ENCODE measurements at regions not wholly inside any gene's neighbourhood (a gene's known extent, or its start where the extent isn't known, plus 50 kb on each side); places are given as distances from the start of the nearest gene placed in this dataset.

DNA sequence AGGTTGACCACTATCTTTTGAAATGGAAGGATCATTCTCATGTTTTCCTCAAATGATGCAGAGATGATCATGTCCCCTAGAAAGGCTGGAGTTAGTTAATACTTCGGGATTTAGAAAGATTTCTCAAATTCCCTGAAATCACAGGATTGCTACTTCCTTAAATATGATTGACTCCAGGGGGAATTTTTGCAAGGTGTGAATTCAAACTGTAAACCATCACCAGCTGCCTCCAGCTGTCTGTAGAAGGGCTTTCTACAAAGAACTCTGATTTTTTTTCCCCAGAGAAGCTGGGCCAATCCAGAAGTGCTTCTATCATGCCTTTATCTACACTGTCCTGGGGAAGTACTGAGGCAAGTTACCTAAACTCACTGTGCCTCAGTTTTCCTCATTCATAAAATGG is 114.5 kb downstream of the EDN1 start:
- no peaks in the 10 kb centered on the region for H3K27me3 ChIP-seq (replicated peaks; ENCODE audit: control insufficient read depth, insufficient read depth, low read length)
- DNase-seq (ENCODE audit: low read depth), result no peak
- no peaks in the 10 kb centered on the region for H3K9me3 ChIP-seq (ENCODE audit: control insufficient read depth, low read length)
- peaks cover 34% of the 10 kb centered on the region for H3K4me1 ChIP-seq (ENCODE audit: control insufficient read depth, insufficient read depth, low read length)
- H3K36me3 ChIP-seq (ENCODE audit: control insufficient read depth, insufficient read depth, low read length, severe bottlenecking), result no peaks in the 10 kb centered on the region
- H3K4me3 ChIP-seq (ENCODE audit: low read length), result no peak overlapping the region
- peak overlapping the region; percentile 65 for H3K9ac ChIP-seq (ENCODE audit: low read length)

DNA sequence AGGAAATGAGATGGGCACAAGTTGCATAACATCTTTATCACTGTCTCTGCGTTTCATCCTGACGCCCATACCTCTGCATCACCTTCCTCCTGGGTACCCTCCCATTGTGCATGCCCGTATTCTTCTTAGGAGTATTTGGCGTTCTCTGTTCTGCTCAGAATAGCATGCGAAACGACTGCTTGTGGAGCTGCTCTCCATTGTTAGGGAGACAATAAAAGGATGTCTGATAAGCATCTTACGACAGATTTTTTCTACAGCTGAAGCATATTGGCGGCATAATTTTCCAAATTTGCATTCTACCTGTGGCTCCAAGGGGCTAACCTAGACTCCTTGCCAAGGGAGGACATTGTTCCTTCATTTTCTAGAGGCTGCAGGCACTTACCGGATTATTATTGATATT is 118.6 kb downstream of the EDN1 start:
- DNase-seq (ENCODE audit: low read depth), result no peak
- Histone ChIP-seq H3K27me3 (replicated peaks; ENCODE audit: control insufficient read depth, insufficient read depth, low read length) (no peaks in the 10 kb centered on the region), H3K4me1 (ENCODE audit: control insufficient read depth, insufficient read depth, low read length) (peaks cover 11% of the 10 kb centered on the region), H3K4me3 (ENCODE audit: low read length) (no peak overlapping the region), H3K9me3 (ENCODE audit: control insufficient read depth, low read length) (no peaks in the 10 kb centered on the region), H3K36me3 (ENCODE audit: control insufficient read depth, insufficient read depth, low read length, severe bottlenecking) (no peaks in the 10 kb centered on the region), H3K9ac (ENCODE audit: low read length) (no peak overlapping the region)

DNA sequence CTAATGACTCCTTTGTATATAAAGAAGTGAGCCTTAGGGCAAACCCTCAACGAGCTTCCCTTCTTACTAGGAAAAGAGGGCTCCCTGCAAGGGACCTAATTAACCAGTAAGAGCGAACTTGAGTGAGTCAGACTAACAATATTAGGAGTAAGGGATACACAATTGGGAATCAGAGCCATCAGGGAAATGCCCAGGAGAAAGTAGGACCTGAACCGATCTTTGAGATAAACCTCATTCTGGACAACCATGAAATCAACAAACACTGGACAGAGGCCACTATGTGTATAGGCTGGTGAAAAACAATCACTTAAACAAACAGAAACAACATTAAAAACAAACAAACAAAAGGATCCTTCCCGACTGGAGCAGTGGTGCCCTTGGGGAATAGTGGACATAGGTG is 120.8 kb downstream of the EDN1 start:
- Histone ChIP-seq H3K9me3 (ENCODE audit: control insufficient read depth, low read length) (no peaks in the 10 kb centered on the region), H3K9ac (ENCODE audit: low read length) (no peak overlapping the region), H3K36me3 (ENCODE audit: control insufficient read depth, insufficient read depth, low read length, severe bottlenecking) (no peaks in the 10 kb centered on the region), H3K27me3 (replicated peaks; ENCODE audit: control insufficient read depth, insufficient read depth, low read length) (no peaks in the 10 kb centered on the region), H3K4me1 (ENCODE audit: control insufficient read depth, insufficient read depth, low read length) (peaks cover 3% of the 10 kb centered on the region), H3K4me3 (ENCODE audit: low read length) (no peak overlapping the region)
- DNase-seq (ENCODE audit: low read depth), result no peak

GRCh38 chr6:12414096-12414675 is 124.0 kb downstream of the EDN1 start:
- no peaks in the 10 kb centered on the region for H3K36me3 ChIP-seq (ENCODE audit: control insufficient read depth, insufficient read depth, low read length, severe bottlenecking)
- H3K9ac ChIP-seq (ENCODE audit: low read length), result no peak overlapping the region
- no peak for DNase-seq (ENCODE audit: low read depth)
- no peak overlapping the region for H3K4me3 ChIP-seq (ENCODE audit: low read length)
- peaks cover 3% of the 10 kb centered on the region for H3K4me1 ChIP-seq (ENCODE audit: control insufficient read depth, insufficient read depth, low read length)
- H3K27me3 ChIP-seq (replicated peaks; ENCODE audit: control insufficient read depth, insufficient read depth, low read length), result no peaks in the 10 kb centered on the region
- peaks cover 6% of the 10 kb centered on the region for H3K9me3 ChIP-seq (ENCODE audit: control insufficient read depth, low read length)

DNA sequence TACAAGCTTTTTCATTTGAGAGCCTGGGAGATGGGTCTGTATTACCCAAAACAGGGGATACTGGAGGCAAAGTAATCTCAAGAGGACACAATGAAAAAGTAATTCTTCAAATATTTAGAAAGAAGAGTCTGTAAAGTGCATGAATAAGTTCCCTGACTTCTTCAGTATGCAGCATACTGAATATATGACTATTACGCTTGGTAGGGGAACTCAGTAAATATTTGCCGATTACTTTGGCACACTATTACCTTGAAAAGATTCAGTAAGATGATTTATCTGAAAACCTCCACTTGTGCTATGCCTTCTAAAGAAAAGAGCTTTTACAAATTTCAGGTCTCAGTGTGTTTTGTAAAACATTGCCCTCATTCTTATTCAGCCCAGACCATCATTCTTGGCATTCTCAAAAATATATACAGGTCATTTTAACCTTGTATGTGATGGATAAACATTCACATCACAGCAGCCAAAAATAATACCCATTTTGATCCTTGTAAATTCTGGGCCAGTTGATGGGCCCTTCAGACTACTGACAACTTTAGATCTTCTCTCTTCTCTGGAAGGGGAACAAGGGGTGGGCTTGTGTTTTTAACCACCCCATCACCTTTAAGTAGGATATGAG is 125.9 kb downstream of the EDN1 start:
- peaks cover 3% of the 10 kb centered on the region for H3K4me1 ChIP-seq (ENCODE audit: control insufficient read depth, insufficient read depth, low read length)
- H3K4me3 ChIP-seq (ENCODE audit: low read length), result no peak overlapping the region
- peaks cover 6% of the 10 kb centered on the region for H3K9me3 ChIP-seq (ENCODE audit: control insufficient read depth, low read length)

GRCh38 chr6:12417191-12417590 is 127.0 kb downstream of the EDN1 start:
- Histone ChIP-seq H3K9ac (ENCODE audit: low read length) (no peak overlapping the region), H3K27me3 (replicated peaks; ENCODE audit: control insufficient read depth, insufficient read depth, low read length) (no peaks in the 10 kb centered on the region), H3K4me1 (ENCODE audit: control insufficient read depth, insufficient read depth, low read length) (peaks cover 3% of the 10 kb centered on the region), H3K4me3 (ENCODE audit: low read length) (no peak overlapping the region), H3K9me3 (ENCODE audit: control insufficient read depth, low read length) (peaks cover 6% of the 10 kb centered on the region), H3K36me3 (ENCODE audit: control insufficient read depth, insufficient read depth, low read length, severe bottlenecking) (no peaks in the 10 kb centered on the region)
- DNase-seq (ENCODE audit: low read depth), result no peak

More for the DNA sequence above, 125.9 kb downstream of the EDN1 start:
- DNase-seq (ENCODE audit: low read depth), result peak; percentile 21
- Histone ChIP-seq H3K9ac (ENCODE audit: low read length) (no peak overlapping the region), H3K27me3 (replicated peaks; ENCODE audit: control insufficient read depth, insufficient read depth, low read length) (no peaks in the 10 kb centered on the region), H3K36me3 (ENCODE audit: control insufficient read depth, insufficient read depth, low read length, severe bottlenecking) (no peaks in the 10 kb centered on the region)

DNA sequence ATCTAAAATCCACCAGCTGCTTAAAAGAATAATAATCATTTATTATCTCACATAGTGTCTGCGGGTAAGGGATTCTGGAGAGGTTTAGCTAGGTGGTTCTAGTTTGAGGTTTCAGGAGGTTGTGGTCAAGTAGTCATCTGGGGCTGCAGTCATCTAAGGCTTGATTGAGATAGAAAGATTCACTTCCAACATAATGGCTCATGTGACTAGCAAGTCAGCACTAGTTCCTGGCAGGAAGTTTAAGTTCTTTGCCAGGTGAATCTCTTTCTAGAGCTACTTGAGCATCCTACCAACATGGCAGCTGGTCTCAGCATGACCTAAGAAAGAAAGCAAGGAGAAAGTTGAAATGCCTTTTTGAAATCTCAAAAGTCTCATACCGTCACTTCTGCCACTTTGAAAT is 128.8 kb downstream of the EDN1 start:
- no peaks in the 10 kb centered on the region for H3K27me3 ChIP-seq (replicated peaks; ENCODE audit: control insufficient read depth, insufficient read depth, low read length)
- H3K4me3 ChIP-seq (ENCODE audit: low read length), result no peak overlapping the region
- H3K9ac ChIP-seq (ENCODE audit: low read length), result no peak overlapping the region
- no peak for DNase-seq (ENCODE audit: low read depth)
- no peaks in the 10 kb centered on the region for H3K36me3 ChIP-seq (ENCODE audit: control insufficient read depth, insufficient read depth, low read length, severe bottlenecking)
- H3K4me1 ChIP-seq (ENCODE audit: control insufficient read depth, insufficient read depth, low read length), result peaks cover 3% of the 10 kb centered on the region
- H3K9me3 ChIP-seq (ENCODE audit: control insufficient read depth, low read length), result peaks cover 6% of the 10 kb centered on the region

DNA sequence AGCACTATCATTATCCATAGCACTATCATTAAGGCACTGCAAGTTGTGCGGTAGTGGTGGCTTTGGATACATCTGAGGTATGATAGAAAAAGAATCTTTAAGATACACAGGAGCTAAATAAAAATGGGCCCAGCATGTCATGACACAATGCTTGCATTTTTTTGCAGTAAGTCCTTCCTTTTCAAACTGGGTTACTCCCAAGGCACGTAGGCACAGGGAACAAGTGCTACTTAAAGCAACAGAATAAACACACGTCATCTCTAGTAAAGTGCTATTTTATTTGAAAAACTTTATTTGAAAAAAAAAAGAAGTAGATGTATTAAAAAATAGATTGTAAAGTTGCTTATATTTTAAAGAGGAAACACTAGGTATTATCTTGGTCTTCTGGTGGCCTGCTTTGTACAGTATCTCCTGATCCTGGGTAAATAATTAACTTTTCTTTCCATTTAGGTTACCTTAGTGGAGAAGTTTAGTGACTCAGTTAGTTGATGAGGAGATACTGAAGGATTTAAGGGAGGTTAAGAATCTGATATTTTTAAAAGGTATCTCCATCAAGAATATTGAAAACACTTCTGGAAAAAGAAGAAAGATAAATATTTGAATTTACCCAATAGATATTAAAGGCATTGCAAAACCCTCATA is 129.6 kb downstream of the EDN1 start:
- Histone ChIP-seq H3K9me3 (ENCODE audit: control insufficient read depth, low read length) (peaks cover 6% of the 10 kb centered on the region), H3K36me3 (ENCODE audit: control insufficient read depth, insufficient read depth, low read length, severe bottlenecking) (no peaks in the 10 kb centered on the region), H3K27me3 (replicated peaks; ENCODE audit: control insufficient read depth, insufficient read depth, low read length) (no peaks in the 10 kb centered on the region), H3K4me1 (ENCODE audit: control insufficient read depth, insufficient read depth, low read length) (no peaks in the 10 kb centered on the region), H3K4me3 (ENCODE audit: low read length) (no peak overlapping the region), H3K9ac (ENCODE audit: low read length) (no peak overlapping the region)
- DNase-seq (ENCODE audit: low read depth), result no peak

DNA sequence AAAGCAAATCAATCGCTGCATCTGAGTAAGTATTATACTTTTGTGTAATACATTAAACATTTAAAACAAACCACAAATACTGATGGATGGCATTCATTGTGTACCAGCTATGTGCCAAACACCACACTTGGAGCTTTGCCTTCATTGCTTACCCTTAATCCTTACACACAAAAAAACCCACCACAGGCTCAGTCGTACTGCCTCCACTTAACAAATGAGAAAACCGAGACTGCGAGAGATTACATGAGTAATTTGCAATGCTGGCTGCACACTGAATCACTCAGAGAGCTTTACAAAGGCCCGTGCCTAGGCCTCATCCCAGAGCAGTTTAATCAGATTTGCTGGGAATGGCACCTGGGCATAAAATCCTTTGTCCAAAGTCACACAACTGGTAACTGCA is 130.5 kb downstream of the EDN1 start:
- Histone ChIP-seq H3K9me3 (ENCODE audit: control insufficient read depth, low read length) (peaks cover 6% of the 10 kb centered on the region), H3K27me3 (replicated peaks; ENCODE audit: control insufficient read depth, insufficient read depth, low read length) (no peaks in the 10 kb centered on the region), H3K36me3 (ENCODE audit: control insufficient read depth, insufficient read depth, low read length, severe bottlenecking) (no peaks in the 10 kb centered on the region), H3K4me3 (ENCODE audit: low read length) (no peak overlapping the region), H3K9ac (ENCODE audit: low read length) (no peak overlapping the region), H3K4me1 (ENCODE audit: control insufficient read depth, insufficient read depth, low read length) (no peaks in the 10 kb centered on the region)
- DNase-seq (ENCODE audit: low read depth), result peak; percentile 61

- Histone ChIP-seq H3K27me3 (replicated peaks; ENCODE audit: control insufficient read depth, insufficient read depth, low read length) (no peaks in the 10 kb centered on the region), H3K9ac (ENCODE audit: low read length) (no peak overlapping the region), H3K4me3 (ENCODE audit: low read length) (no peak overlapping the region), H3K4me1 (ENCODE audit: control insufficient read depth, insufficient read depth, low read length) (no peaks in the 10 kb centered on the region), H3K9me3 (ENCODE audit: control insufficient read depth, low read length) (peaks cover 6% of the 10 kb centered on the region), H3K36me3 (ENCODE audit: control insufficient read depth, insufficient read depth, low read length, severe bottlenecking) (no peaks in the 10 kb centered on the region)
- no peak for DNase-seq (ENCODE audit: low read depth)
Observed at GRCh38 chr6:12421596-12421995, 131.4 kb downstream of the EDN1 start.

GRCh38 chr6:12422848-12423247 is 132.7 kb downstream of the EDN1 start:
- Histone ChIP-seq H3K27me3 (replicated peaks; ENCODE audit: control insufficient read depth, insufficient read depth, low read length) (no peaks in the 10 kb centered on the region), H3K4me3 (ENCODE audit: low read length) (no peak overlapping the region), H3K36me3 (ENCODE audit: control insufficient read depth, insufficient read depth, low read length, severe bottlenecking) (no peaks in the 10 kb centered on the region), H3K9ac (ENCODE audit: low read length) (no peak overlapping the region), H3K4me1 (ENCODE audit: control insufficient read depth, insufficient read depth, low read length) (no peaks in the 10 kb centered on the region), H3K9me3 (ENCODE audit: control insufficient read depth, low read length) (peaks cover 6% of the 10 kb centered on the region)
- no peak for DNase-seq (ENCODE audit: low read depth)
